Activated CD8-positive, alpha-beta memory T cell treated with anti-CD3 and anti-CD28 coated beads for 36 hours (primary cell): ENCODE measurements at regions not wholly inside any gene's neighbourhood (a gene's known extent, or its start where the extent isn't known, plus 50 kb on each side); places are given as distances from the start of the nearest gene placed in this dataset.
"Not testable (repeated sequence)": the region's sequence is repeated elsewhere in the genome, so short reads cannot be mapped to it uniquely, and the experiment has no call there.

ENCODE experiments used
- CTCF ChIA-PET: fragments of 350-600 bp; sonication (Branson Sonifier 250); formaldehyde crosslinking; loops from one replicate; lab custom pipeline; 2021; ENCODE audit warnings: antibody characterized with exemption; lab: Charles Lee
- POLR2A ChIA-PET: fragments of 350-600 bp; sonication (Branson Sonifier 250); formaldehyde crosslinking; loops from one replicate; lab custom pipeline; 2021; ENCODE audit warnings: antibody characterized with exemption; lab: Charles Lee

- ChIA-PET POLR2A (no interaction called here), CTCF (interaction anchor here (0.8 kb wide), 1 partner anchor 161 kb away, joined by 3 read pairs; no protein-coding TSS in a partner anchor)
Measured at GRCh38 chr2:189304360-189304759, 124.8 kb upstream of the COL5A2 start.

- POLR2A ChIA-PET = no interaction called here
- CTCF ChIA-PET = no interaction called here
Measured at GRCh38 chr2:189305291-189305943, 125.9 kb upstream of the COL5A2 start.

- CTCF ChIA-PET = no interaction called here
Measured at GRCh38 chr2:189306525-189306924, 127.0 kb upstream of the COL5A2 start.

GRCh38 chr2:189308056-189308790 is 128.7 kb upstream of the COL5A2 start:
- POLR2A ChIA-PET = no interaction called here
- CTCF ChIA-PET = no interaction called here

More at GRCh38 chr2:189306525-189306924, 127.0 kb upstream of the COL5A2 start:
- POLR2A ChIA-PET = no interaction called here

- CTCF ChIA-PET = no interaction called here
- POLR2A ChIA-PET = no interaction called here
Measured at GRCh38 chr2:189309331-189309730, 129.8 kb upstream of the COL5A2 start.

- CTCF ChIA-PET = no interaction called here
- POLR2A ChIA-PET = no interaction called here
Measured at GRCh38 chr2:189312211-189312610, 129.1 kb upstream of the WDR75 start.

GRCh38 chr2:189312643-189313042 is 128.6 kb upstream of the WDR75 start:
- ChIA-PET CTCF (no interaction called here), POLR2A (no interaction called here)

- POLR2A ChIA-PET = no interaction called here
- CTCF ChIA-PET = no interaction called here
Measured at GRCh38 chr2:189318761-189319160, 122.5 kb upstream of the WDR75 start.

- POLR2A ChIA-PET = not testable (repeated sequence)
- CTCF ChIA-PET = interaction anchor here (0.6 kb wide), 1 partner anchor 26 kb away, joined by 5 read pairs; no protein-coding TSS in a partner anchor
Measured at GRCh38 chr2:189319424-189319823, 121.8 kb upstream of the WDR75 start.

GRCh38 chr2:189327879-189328847 is 113.1 kb upstream of the WDR75 start:
- CTCF ChIA-PET = no interaction called here

GRCh38 chr2:189328848-189329245 is 112.4 kb upstream of the WDR75 start:
- POLR2A ChIA-PET = no interaction called here
- CTCF ChIA-PET = no interaction called here

More at GRCh38 chr2:189327879-189328847, 113.1 kb upstream of the WDR75 start:
- POLR2A ChIA-PET = no interaction called here

GRCh38 chr2:189336276-189336975 is 104.8 kb upstream of the WDR75 start:
- ChIA-PET POLR2A (no interaction called here), CTCF (no interaction called here)

- POLR2A ChIA-PET = no interaction called here
- CTCF ChIA-PET = no interaction called here
Measured at GRCh38 chr2:189337656-189338055, 103.6 kb upstream of the WDR75 start.

- CTCF ChIA-PET = no interaction called here
Measured at GRCh38 chr2:189338115-189338514, 103.2 kb upstream of the WDR75 start.

GRCh38 chr2:189341077-189341476 is 100.2 kb upstream of the WDR75 start:
- CTCF ChIA-PET = no interaction called here
- POLR2A ChIA-PET = no interaction called here

More at GRCh38 chr2:189338115-189338514, 103.2 kb upstream of the WDR75 start:
- POLR2A ChIA-PET = no interaction called here

GRCh38 chr2:189344043-189344442 is 97.2 kb upstream of the WDR75 start:
- CTCF ChIA-PET = no interaction called here
- POLR2A ChIA-PET = no interaction called here

- ChIA-PET CTCF (interaction anchor here (1.1 kb wide), 1 partner anchor 10 kb away, joined by 4 read pairs; no protein-coding TSS in a partner anchor), POLR2A (no interaction called here)
Measured at GRCh38 chr2:189347540-189347939, 93.7 kb upstream of the WDR75 start.

GRCh38 chr2:189348369-189348768 is 92.9 kb upstream of the WDR75 start:
- ChIA-PET POLR2A (no interaction called here), CTCF (interaction anchor here (1.1 kb wide), 1 partner anchor 9 kb away, joined by 4 read pairs; no protein-coding TSS in a partner anchor)
